ENCODE measurements at regions not wholly inside any gene's neighbourhood (a gene's known extent, or its start where the extent isn't known, plus 50 kb on each side); places are given as distances from the start of the nearest gene placed in this dataset.
A peak's percentile ranks its signal among the peaks of the same experiment; 100 is the strongest.

- ATAC-seq (peak; percentile 86 to 87), DNase-seq (no peak)
- peaks cover 18% of the 10 kb centered on the region for H3K4me1 ChIP-seq
- no peak overlapping the region for H3K4me3 ChIP-seq
- H3K27me3 ChIP-seq (ENCODE audit: low read depth) = no peaks in the 10 kb centered on the region
- H3K27ac ChIP-seq = peak overlapping the region; percentile 11
- H3K36me3 ChIP-seq = no peaks in the 10 kb centered on the region
- TF ChIP-seq CTCF (IDR thresholded peaks at IDR 0.05) = no peak
- no peaks in the 10 kb centered on the region for H3K9me3 ChIP-seq
- intact Hi-C loops (cut with DNase I) = no loop called here
These were observed 96.6 kb upstream of the KLF6 start for GRCh38 chr10:3881622-3882021.

- Histone ChIP-seq H3K9me3 (no peaks in the 10 kb centered on the region), H3K4me1 (peaks cover 29% of the 10 kb centered on the region), H3K36me3 (no peaks in the 10 kb centered on the region), H3K27me3 (ENCODE audit: low read depth) (no peaks in the 10 kb centered on the region), H3K27ac (no peak overlapping the region), H3K4me3 (no peak overlapping the region)
- no peak for TF ChIP-seq CTCF (IDR thresholded peaks at IDR 0.05)
- intact Hi-C loops (cut with DNase I) = no loop called here
- DNase-seq (no peak), ATAC-seq (peak in 1 of 2 donors; percentile 25)
These were observed 94.1 kb upstream of the KLF6 start for GRCh38 chr10:3879073-3879472.

- H3K4me1 ChIP-seq = peaks cover 42% of the 10 kb centered on the region
- H3K27me3 ChIP-seq (ENCODE audit: low read depth) = no peaks in the 10 kb centered on the region
- no peaks in the 10 kb centered on the region for H3K9me3 ChIP-seq
- ATAC-seq (no peak), DNase-seq (no peak)
- intact Hi-C loops (cut with DNase I) = no loop called here
- TF ChIP-seq CTCF (IDR thresholded peaks at IDR 0.05) = no peak
- peak overlapping the region; percentile 83 for H3K27ac ChIP-seq
- no peaks in the 10 kb centered on the region for H3K36me3 ChIP-seq
- peak overlapping the region; percentile 5 for H3K4me3 ChIP-seq
These were observed 92.4 kb upstream of the KLF6 start for GRCh38 chr10:3877211-3878000.

GRCh38 chr10:3876350-3876962, 91.4 kb upstream of the KLF6 start:
- no peak for DNase-seq
- Histone ChIP-seq H3K27me3 (ENCODE audit: low read depth) (no peaks in the 10 kb centered on the region), H3K4me3 (no peak overlapping the region), H3K27ac (peak overlapping the region; percentile 83), H3K4me1 (peaks cover 43% of the 10 kb centered on the region), H3K9me3 (no peaks in the 10 kb centered on the region), H3K36me3 (no peaks in the 10 kb centered on the region)
- intact Hi-C loops (cut with DNase I) = no loop called here
- no peak for TF ChIP-seq CTCF (IDR thresholded peaks at IDR 0.05)
- ATAC-seq = no peak

GRCh38 chr10:3875842-3876235, 90.8 kb upstream of the KLF6 start:
- Histone ChIP-seq H3K36me3 (no peaks in the 10 kb centered on the region), H3K9me3 (no peaks in the 10 kb centered on the region), H3K27ac (peak overlapping the region; percentile 83), H3K4me1 (peaks cover 43% of the 10 kb centered on the region), H3K4me3 (no peak overlapping the region), H3K27me3 (ENCODE audit: low read depth) (no peaks in the 10 kb centered on the region)
- intact Hi-C loops (cut with DNase I) = no loop called here
- ATAC-seq = no peak
- no peak for DNase-seq
- TF ChIP-seq CTCF (IDR thresholded peaks at IDR 0.05) = no peak

Measured in lower lobe of right lung (tissue), 2 donors.